GM13976 (cell line): ENCODE measurements at regions not wholly inside any gene's neighbourhood (a gene's known extent, or its start where the extent isn't known, plus 50 kb on each side); places are given as distances from the start of the nearest gene placed in this dataset.
"Not testable (repeated sequence)": the region's sequence is repeated elsewhere in the genome, so short reads cannot be mapped to it uniquely, and the experiment has no call there.

ENCODE experiments used
- DNase-seq: peaks from one replicate; pipeline ENCODE4 v3.0.0; 2012; ENCODE audit warnings: low spot score
- CTCF ChIP-seq: IDR thresholded peaks from 2 replicates; pipeline ENCODE4 v1.5.1; 2012; ENCODE audit warnings: borderline replicate concordance, mild to moderate bottlenecking; ENCODE audit not compliant: insufficient read depth; ENCODE audit errors: extremely low read depth, missing control alignments, control extremely low read depth
- in situ Hi-C: fragments of 300-500 bp; cut with MboI; formaldehyde crosslinking; loops from one replicate; pipeline ENCODE4 v1.12.0; 2022; ENCODE audit warnings: low sequenced_read_pairs, mixed read lengths, inconsistent platforms; ENCODE audit not compliant: unreplicated experiment

DNA sequence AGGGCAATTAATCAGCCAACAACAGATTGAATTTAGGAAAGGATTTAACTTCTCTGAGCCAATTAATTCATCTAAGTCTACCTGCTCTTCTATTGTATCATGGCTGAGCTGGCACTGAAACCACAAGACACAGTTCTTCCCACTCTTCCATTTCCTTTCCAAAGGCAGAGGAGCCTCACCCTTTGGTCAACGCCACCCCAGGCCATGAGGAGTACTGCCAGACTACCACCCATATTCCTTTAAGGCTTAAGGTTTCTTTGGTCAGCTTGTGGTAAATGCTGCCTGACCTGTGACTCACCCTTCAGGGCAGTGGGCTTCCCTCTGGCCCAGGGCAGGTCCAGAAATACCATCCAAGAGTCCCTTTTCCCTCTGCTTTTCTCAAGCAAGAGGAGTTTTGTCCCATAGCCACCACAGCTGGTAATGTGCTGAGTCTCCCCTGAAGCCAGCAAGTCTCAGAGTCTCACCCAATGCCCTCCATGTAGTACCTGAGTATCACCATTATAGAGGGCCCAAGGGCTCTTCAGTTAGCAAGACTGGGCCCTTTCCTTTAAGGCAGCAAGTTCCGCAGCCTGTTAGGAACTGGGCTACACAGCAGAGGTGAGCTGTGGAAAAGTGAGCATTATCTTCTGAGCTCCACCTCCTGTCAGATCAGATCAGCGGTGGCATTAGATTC is 900.5 kb upstream of the CRIM1 start:
- in situ Hi-C loops = no loop called here
- DNase-seq = no peak

GRCh38 chr2:35447821-35448220 is 907.8 kb upstream of the CRIM1 start:
- no peak for DNase-seq
- no peak for TF ChIP-seq CTCF
- in situ Hi-C loops = no loop called here

More for the DNA sequence above, 900.5 kb upstream of the CRIM1 start:
- TF ChIP-seq CTCF = peak; percentile 12

GRCh38 chr2:35447215-35447614 is 908.4 kb upstream of the CRIM1 start:
- DNase-seq = no peak

GRCh38 chr2:35443087-35443486 is 912.5 kb upstream of the CRIM1 start:
- in situ Hi-C loops = no loop called here
- DNase-seq = no peak
- TF ChIP-seq CTCF = no peak

More at GRCh38 chr2:35447215-35447614, 908.4 kb upstream of the CRIM1 start:
- no peak for TF ChIP-seq CTCF
- in situ Hi-C loops = no loop called here

DNA sequence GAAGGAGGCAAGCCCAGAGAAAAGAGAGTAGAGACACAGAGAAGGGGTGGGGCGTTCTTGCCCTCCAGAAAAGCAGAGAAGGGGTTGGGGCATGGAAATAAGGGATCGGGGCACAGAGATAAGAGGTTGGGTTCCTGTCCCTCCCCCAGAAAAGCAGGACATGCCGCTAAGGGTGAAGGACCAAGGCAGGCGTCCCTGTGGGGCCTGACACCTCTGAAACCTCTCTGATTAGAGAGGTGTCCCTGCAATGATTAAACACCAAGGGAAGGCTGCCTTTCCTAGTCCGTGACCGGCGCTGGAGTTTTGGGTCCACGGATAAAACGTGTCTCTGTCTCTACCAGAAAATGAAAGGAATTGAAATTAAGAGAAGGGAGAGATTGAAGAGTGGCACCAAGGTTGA is 914.0 kb upstream of the CRIM1 start:
- DNase-seq, in situ Hi-C loops: not testable (repeated sequence)

DNA sequence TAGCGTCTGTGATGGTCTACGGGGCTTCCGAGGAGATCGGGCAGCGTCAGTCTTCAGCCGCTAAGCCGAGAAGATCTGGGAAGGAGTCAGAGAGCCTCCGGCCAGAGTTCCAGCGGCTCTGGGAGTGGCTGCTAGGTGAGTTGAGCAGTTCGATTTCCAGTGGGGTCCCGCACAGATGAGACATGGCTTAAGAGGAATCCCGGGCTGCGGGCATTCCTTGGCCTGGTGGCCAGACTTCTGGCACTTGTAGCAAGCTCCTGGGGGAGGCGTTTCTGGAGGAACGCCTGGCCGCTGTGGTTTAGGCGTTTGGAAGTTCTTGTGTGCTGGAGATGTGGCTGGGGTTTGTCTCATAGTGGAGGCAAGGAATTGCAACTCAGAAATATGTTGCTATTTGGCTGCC is 915.3 kb upstream of the CRIM1 start:
- in situ Hi-C loops, DNase-seq: not testable (repeated sequence)

DNA sequence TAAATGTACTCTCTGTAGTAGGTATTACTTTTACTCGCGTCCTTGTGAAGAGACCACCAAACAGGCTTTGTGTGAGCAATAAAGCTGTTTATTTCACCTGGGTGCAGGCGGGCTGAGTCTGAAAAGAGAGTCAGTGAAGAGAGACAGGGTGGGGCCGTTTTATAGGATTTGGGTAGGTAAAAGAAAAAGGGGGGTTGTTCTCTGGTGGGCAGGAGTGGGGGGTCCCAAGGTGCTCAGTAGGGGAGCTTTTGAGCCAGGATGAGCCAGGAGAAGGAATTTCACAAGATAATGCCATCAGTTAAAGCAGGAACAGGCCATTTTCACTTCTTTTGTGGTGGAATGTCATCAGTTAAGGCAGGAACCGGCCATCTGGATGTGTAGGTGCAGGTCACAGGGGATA is 918.7 kb upstream of the CRIM1 start:
- in situ Hi-C loops, DNase-seq: not testable (repeated sequence)

GRCh38 chr2:35428548-35428947 is 927.0 kb upstream of the CRIM1 start:
- in situ Hi-C loops = no loop called here
- DNase-seq = peak; percentile 4
- TF ChIP-seq CTCF = peak; percentile 29

- TF ChIP-seq CTCF = no peak
- DNase-seq = no peak
- in situ Hi-C loops = loop anchor here (25.0 kb wide), 1 partner anchor 1334 kb away; no protein-coding TSS in a partner anchor
Observed at GRCh38 chr2:35421485-35421884, 934.1 kb upstream of the CRIM1 start.
